Calu3 (cell line): ENCODE measurements at regions not wholly inside any gene's neighbourhood (a gene's known extent, or its start where the extent isn't known, plus 50 kb on each side); places are given as distances from the start of the nearest gene placed in this dataset.

ENCODE experiments used
- BruUV-seq: library from RNA; stranded (reverse); fragments of 400-500 nt; replicated peaks from 2 replicates; lab custom pipeline; 2021; lab: Mats Ljungman, UMichigan
- CTCF ChIA-PET: fragments of 300-600 bp; sonication (Branson Sonifier 250); formaldehyde crosslinking; loops from one replicate; lab custom pipeline; 2022; ENCODE audit warnings: antibody characterized with exemption; lab: Charles Lee
- DNase-seq: peaks from one replicate; pipeline ENCODE4 v3.0.0; 2022
- H3K27ac Mint-ChIP-seq: one replicate; pipeline ENCODE4 v1.8.0; 2022; ENCODE audit warnings: mixed read lengths; ENCODE audit not compliant: unreplicated experiment
- H3K27me3 Mint-ChIP-seq: one replicate; pipeline ENCODE4 v1.8.0; 2022; ENCODE audit warnings: mixed read lengths; ENCODE audit not compliant: unreplicated experiment
- H3K36me3 Mint-ChIP-seq: one replicate; pipeline ENCODE4 v1.8.0; 2022; ENCODE audit warnings: mild to moderate bottlenecking, moderate library complexity, mixed read lengths; ENCODE audit not compliant: insufficient read depth, unreplicated experiment
- H3K4me1 Mint-ChIP-seq: one replicate; pipeline ENCODE4 v1.8.0; 2022; ENCODE audit warnings: mild to moderate bottlenecking, low read depth, mixed read lengths; ENCODE audit not compliant: unreplicated experiment
- H3K4me3 Mint-ChIP-seq: one replicate; pipeline ENCODE4 v1.8.0; 2022; ENCODE audit warnings: mild to moderate bottlenecking, low read depth, moderate library complexity, mixed read lengths; ENCODE audit not compliant: unreplicated experiment
- H3K9me3 Mint-ChIP-seq: one replicate; pipeline ENCODE4 v1.8.0; 2022; ENCODE audit warnings: low read depth, mixed read lengths; ENCODE audit not compliant: unreplicated experiment
- intact Hi-C: fragments of 100-400 bp; cut with micrococcal nuclease; formaldehyde crosslinking; loops from one replicate; pipeline ENCODE4 v1.10.0; 2022; ENCODE audit not compliant: unreplicated experiment
- TF ChIP-seq, protein P1 (sequence below): fragments of 200-600 bp; IDR thresholded peaks from one replicate; pipeline ENCODE4 v1.8.0; 2022; ENCODE audit warnings: antibody characterized with exemption; ENCODE audit not compliant: unreplicated experiment

- DNase-seq, result no peak
- Mint-ChIP-seq H3K9me3 (peaks cover 5% of the 10 kb centered on the region), H3K27me3 (no peaks in the 10 kb centered on the region), H3K27ac (no peak overlapping the region), H3K4me1 (no peaks in the 10 kb centered on the region), H3K36me3 (no peaks in the 10 kb centered on the region), H3K4me3 (no peak overlapping the region)
- BruUV-seq, result no TSS peak
- CTCF ChIA-PET, result no interaction called here
- TF ChIP-seq, protein P1, sequence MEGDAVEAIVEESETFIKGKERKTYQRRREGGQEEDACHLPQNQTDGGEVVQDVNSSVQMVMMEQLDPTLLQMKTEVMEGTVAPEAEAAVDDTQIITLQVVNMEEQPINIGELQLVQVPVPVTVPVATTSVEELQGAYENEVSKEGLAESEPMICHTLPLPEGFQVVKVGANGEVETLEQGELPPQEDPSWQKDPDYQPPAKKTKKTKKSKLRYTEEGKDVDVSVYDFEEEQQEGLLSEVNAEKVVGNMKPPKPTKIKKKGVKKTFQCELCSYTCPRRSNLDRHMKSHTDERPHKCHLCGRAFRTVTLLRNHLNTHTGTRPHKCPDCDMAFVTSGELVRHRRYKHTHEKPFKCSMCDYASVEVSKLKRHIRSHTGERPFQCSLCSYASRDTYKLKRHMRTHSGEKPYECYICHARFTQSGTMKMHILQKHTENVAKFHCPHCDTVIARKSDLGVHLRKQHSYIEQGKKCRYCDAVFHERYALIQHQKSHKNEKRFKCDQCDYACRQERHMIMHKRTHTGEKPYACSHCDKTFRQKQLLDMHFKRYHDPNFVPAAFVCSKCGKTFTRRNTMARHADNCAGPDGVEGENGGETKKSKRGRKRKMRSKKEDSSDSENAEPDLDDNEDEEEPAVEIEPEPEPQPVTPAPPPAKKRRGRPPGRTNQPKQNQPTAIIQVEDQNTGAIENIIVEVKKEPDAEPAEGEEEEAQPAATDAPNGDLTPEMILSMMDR, result no peak
- intact Hi-C loops, result no loop called here
Measured at GRCh38 chr2:51681854-51682253, 649.9 kb upstream of the NRXN1 start.

DNA sequence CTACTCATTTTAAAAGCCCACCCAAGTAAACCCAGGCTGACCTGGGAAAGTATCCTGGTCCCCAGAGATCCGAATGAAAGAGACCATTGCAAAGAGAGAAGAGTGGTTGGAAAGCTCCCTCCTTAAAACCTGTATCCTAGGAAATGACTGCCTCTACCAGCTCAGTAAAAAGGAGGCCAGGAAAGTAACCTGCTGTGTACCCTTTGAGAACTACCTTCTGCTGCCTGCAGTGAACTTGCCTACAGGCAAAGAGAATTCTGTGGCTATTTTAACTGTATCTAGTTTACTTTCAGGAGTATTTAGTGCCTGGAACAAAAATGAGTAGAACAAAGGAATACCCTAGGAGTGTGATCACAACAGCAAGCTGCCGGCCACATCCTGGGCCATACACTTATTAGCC, 641.7 kb upstream of the NRXN1 start:
- peaks cover 3% of the 10 kb centered on the region for H3K9me3 Mint-ChIP-seq
- CTCF ChIA-PET, result no interaction called here
- intact Hi-C loops, result no loop called here
- H3K36me3 Mint-ChIP-seq, result no peaks in the 10 kb centered on the region
- no peaks in the 10 kb centered on the region for H3K4me1 Mint-ChIP-seq
- no peaks in the 10 kb centered on the region for H3K27me3 Mint-ChIP-seq
- H3K27ac Mint-ChIP-seq, result no peak overlapping the region
- DNase-seq, result no peak
- H3K4me3 Mint-ChIP-seq, result no peak overlapping the region
- no TSS peak for BruUV-seq
- TF ChIP-seq, protein P1, result no peak

DNA sequence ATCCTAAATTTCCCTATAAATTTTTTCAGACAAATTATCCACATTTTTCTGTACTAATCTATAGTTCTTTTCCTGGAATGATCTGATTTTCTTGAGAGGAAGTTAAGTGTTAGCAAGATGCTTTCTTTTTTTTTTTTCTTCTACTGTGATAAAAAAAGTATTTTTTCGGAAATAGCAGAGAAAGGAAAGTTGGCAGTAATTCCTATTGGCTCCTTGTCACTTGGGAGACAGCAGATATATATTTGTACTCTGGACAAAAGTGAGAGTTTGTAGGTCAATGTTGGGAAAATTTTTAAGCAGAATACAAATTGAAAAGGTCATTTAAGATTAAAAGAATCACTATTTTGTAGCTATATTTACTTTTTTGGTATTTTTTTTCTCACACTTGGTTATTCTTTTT, 635.7 kb upstream of the NRXN1 start:
- Mint-ChIP-seq H3K27ac (no peak overlapping the region), H3K4me3 (no peak overlapping the region), H3K27me3 (no peaks in the 10 kb centered on the region), H3K36me3 (no peaks in the 10 kb centered on the region), H3K9me3 (peaks cover 5% of the 10 kb centered on the region), H3K4me1 (no peaks in the 10 kb centered on the region)
- CTCF ChIA-PET, result no interaction called here
- TF ChIP-seq, protein P1, result no peak
- BruUV-seq, result no TSS peak
- DNase-seq, result no peak
- intact Hi-C loops, result no loop called here

GRCh38 chr2:51662187-51662586, 630.3 kb upstream of the NRXN1 start:
- TF ChIP-seq, protein P1, result no peak
- no peak for DNase-seq
- H3K4me3 Mint-ChIP-seq, result no peak overlapping the region
- BruUV-seq, result no TSS peak
- no peaks in the 10 kb centered on the region for H3K27me3 Mint-ChIP-seq
- intact Hi-C loops, result no loop called here
- no peaks in the 10 kb centered on the region for H3K36me3 Mint-ChIP-seq
- H3K4me1 Mint-ChIP-seq, result no peaks in the 10 kb centered on the region
- CTCF ChIA-PET, result no interaction called here
- H3K27ac Mint-ChIP-seq, result no peak overlapping the region
- peaks cover 3% of the 10 kb centered on the region for H3K9me3 Mint-ChIP-seq
